CD4-positive, alpha-beta T cell (primary cell): ENCODE measurements at regions not wholly inside any gene's neighbourhood (a gene's known extent, or its start where the extent isn't known, plus 50 kb on each side); places are given as distances from the start of the nearest gene placed in this dataset.

Experiments
- ATAC-seq: fragments of 200-7000 bp; cut with Tn5 transposase; one replicate; pipeline ENCODE4 v1.10.0; 2022; ENCODE audit warnings: mild to moderate bottlenecking; ENCODE audit not compliant: poor library complexity
- CTCF ChIA-PET: fragments of 350-600 bp; sonication (Branson Sonifier 250); formaldehyde crosslinking; loops from one replicate; lab custom pipeline; 2021; ENCODE audit warnings: antibody characterized with exemption, inconsistent platforms; lab: Charles Lee
- POLR2A ChIA-PET: fragments of 350-600 bp; sonication (Branson Sonifier 250); formaldehyde crosslinking; loops from one replicate; lab custom pipeline; 2021; ENCODE audit warnings: antibody characterized with exemption, inconsistent platforms; lab: Charles Lee
- DNase-seq, 14 experiments: peaks; one replicate each; pipeline ENCODE4 v3.0.0-alpha.2; 2013 to 2020; ENCODE audit warnings: mixed read lengths in 2 of 14
- H3K27ac ChIP-seq, 2 donors: one replicate each; pipeline versions ENCODE4 v1.5.1 to v1.7.0; 2013; ENCODE audit warnings: low read length in 2 of 2, low read depth in 1 of 2, mild to moderate bottlenecking in 1 of 2
- H3K27me3 ChIP-seq, 2 experiments: 1 replicate in 1 of 2; 2 replicates in 1 of 2; pipeline versions ENCODE4 v1.6.1 to v1.7.0; 2013; ENCODE audit warnings: low read length in 2 of 2, control low read depth in 1 of 2, mild to moderate bottlenecking in 1 of 2, moderate library complexity in 1 of 2; ENCODE audit not compliant: insufficient read depth in 2 of 2, control insufficient read depth in 1 of 2
- H3K36me3 ChIP-seq: one replicate; pipeline ENCODE4 v1.6.1; 2013; ENCODE audit warnings: low read length, control low read depth; ENCODE audit not compliant: insufficient read depth
- H3K4me1 ChIP-seq: one replicate; pipeline ENCODE4 v1.6.1; 2013; ENCODE audit warnings: low read length, control low read depth; ENCODE audit not compliant: insufficient read depth
- H3K4me3 ChIP-seq: one replicate; pipeline ENCODE4 v1.5.1; 2013; ENCODE audit warnings: mild to moderate bottlenecking, low read length, moderate library complexity
- H3K9me3 ChIP-seq, 2 experiments: 1 replicate in 1 of 2; 2 replicates in 1 of 2; pipeline versions ENCODE4 v1.6.1 to v1.7.0; 2013; ENCODE audit warnings: low read length in 2 of 2, mild to moderate bottlenecking in 2 of 2, control low read depth in 1 of 2, moderate library complexity in 1 of 2; ENCODE audit not compliant: control insufficient read depth in 1 of 2, insufficient read depth in 1 of 2
- H3K27ac Mint-ChIP-seq: one replicate; pipeline ENCODE4 v1.8.0; 2020; ENCODE audit warnings: mixed read lengths
- H3K27me3 Mint-ChIP-seq: one replicate; pipeline ENCODE4 v1.8.0; 2021; ENCODE audit warnings: mixed read lengths
- H3K36me3 Mint-ChIP-seq: one replicate; pipeline ENCODE4 v1.8.0; 2021; ENCODE audit warnings: low read depth, mixed read lengths
- H3K4me1 Mint-ChIP-seq: one replicate; pipeline ENCODE4 v1.8.0; 2021; ENCODE audit warnings: low read depth, mixed read lengths
- H3K4me3 Mint-ChIP-seq: one replicate; pipeline ENCODE4 v1.8.0; 2020; ENCODE audit warnings: mild to moderate bottlenecking, mixed read lengths
- H3K9me3 Mint-ChIP-seq: one replicate; pipeline ENCODE4 v1.8.0; 2020; ENCODE audit warnings: mixed read lengths
- intact Hi-C, 2 experiments: fragments of 100-400 bp; cut with DNase I in 1 of 2; cut with micrococcal nuclease in 1 of 2; formaldehyde crosslinking; loops; one replicate each; pipeline versions ENCODE4 v1.15.1 to v1.9.0; 2023 to 2025; cut with DNase I, micrococcal nuclease
- TF ChIP-seq, protein P1 (sequence below): fragments of 200-600 bp; IDR thresholded peaks from one replicate; pipeline ENCODE4 v1.8.0; 2022; ENCODE audit warnings: antibody characterized with exemption, mild to moderate bottlenecking

DNA sequence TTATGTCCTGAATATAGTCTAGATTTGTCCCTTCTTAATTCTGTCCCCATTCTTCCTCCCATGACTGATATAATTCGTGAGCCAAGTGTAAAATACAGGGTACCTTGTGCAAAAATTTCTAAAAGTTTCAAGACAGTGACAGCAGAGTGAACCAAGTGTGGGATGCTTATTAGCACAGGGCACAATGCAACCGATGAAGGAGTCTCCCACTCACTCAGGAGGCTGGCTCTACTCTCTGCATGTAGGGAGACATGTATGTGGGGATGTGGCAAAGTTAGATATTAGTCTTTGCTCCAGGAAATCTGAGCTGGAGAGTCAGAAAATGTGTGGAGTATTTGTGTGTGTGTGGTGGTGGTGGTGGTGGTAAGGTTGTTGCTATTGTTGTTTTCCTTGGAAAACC, 305.9 kb downstream of the CHL1 start:
- intact Hi-C loops = no loop called here
- H3K9me3 ChIP-seq = peaks cover 0 to 4% of the 10 kb centered on the region in 2 experiments
- Mint-ChIP-seq H3K4me1 (no peaks in the 10 kb centered on the region), H3K27me3 (no peaks in the 10 kb centered on the region), H3K27ac (no peak overlapping the region), H3K4me3 (no peak overlapping the region), H3K9me3 (no peaks in the 10 kb centered on the region), H3K36me3 (no peaks in the 10 kb centered on the region)
- no peak for ATAC-seq
- H3K27ac ChIP-seq = no peak overlapping the region
- ChIA-PET CTCF (no interaction called here), POLR2A (no interaction called here)
- no peaks in the 10 kb centered on the region for H3K4me1 ChIP-seq
- TF ChIP-seq, protein P1, sequence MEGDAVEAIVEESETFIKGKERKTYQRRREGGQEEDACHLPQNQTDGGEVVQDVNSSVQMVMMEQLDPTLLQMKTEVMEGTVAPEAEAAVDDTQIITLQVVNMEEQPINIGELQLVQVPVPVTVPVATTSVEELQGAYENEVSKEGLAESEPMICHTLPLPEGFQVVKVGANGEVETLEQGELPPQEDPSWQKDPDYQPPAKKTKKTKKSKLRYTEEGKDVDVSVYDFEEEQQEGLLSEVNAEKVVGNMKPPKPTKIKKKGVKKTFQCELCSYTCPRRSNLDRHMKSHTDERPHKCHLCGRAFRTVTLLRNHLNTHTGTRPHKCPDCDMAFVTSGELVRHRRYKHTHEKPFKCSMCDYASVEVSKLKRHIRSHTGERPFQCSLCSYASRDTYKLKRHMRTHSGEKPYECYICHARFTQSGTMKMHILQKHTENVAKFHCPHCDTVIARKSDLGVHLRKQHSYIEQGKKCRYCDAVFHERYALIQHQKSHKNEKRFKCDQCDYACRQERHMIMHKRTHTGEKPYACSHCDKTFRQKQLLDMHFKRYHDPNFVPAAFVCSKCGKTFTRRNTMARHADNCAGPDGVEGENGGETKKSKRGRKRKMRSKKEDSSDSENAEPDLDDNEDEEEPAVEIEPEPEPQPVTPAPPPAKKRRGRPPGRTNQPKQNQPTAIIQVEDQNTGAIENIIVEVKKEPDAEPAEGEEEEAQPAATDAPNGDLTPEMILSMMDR = no peak
- H3K4me3 ChIP-seq = no peak overlapping the region
- no peak for DNase-seq
- H3K36me3 ChIP-seq = no peaks in the 10 kb centered on the region
- no peaks in the 10 kb centered on the region for H3K27me3 ChIP-seq

- Histone ChIP-seq H3K36me3 (no peaks in the 10 kb centered on the region), H3K27me3 (no peaks in the 10 kb centered on the region), H3K4me3 (no peak overlapping the region), H3K9me3 (no peaks in the 10 kb centered on the region), H3K4me1 (no peaks in the 10 kb centered on the region), H3K27ac (no peak overlapping the region)
- peaks cover 3% of the 10 kb centered on the region for H3K9me3 Mint-ChIP-seq
- ChIA-PET POLR2A (no interaction called here), CTCF (no interaction called here)
- intact Hi-C loops = no loop called here
- no peak overlapping the region for H3K4me3 Mint-ChIP-seq
- no peaks in the 10 kb centered on the region for H3K27me3 Mint-ChIP-seq
- H3K27ac Mint-ChIP-seq = no peak overlapping the region
- H3K36me3 Mint-ChIP-seq = no peaks in the 10 kb centered on the region
- TF ChIP-seq, protein P1 = no peak
- no peaks in the 10 kb centered on the region for H3K4me1 Mint-ChIP-seq
- DNase-seq (no peak), ATAC-seq (no peak)
Observed at GRCh38 chr3:513301-513700, 316.7 kb downstream of the CHL1 start.

DNA sequence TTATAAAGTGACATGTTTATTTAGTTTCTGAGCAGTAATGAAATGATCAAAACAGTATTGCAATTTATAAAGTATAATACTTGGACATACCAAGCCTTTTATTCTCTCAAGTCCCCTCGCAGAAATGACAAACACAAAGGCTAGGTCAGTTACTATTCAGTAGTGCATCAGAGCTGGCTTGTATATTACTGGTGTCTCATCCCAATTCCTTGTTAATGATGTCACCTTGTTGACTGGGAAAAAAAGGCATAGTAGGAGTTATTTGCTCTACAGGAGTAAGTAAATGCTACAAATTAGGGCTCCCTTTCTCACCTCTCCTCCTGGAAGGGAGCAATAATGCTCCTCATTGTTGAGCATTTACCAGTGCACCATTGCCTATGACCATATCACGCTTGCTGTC, 317.6 kb downstream of the CHL1 start:
- H3K27ac ChIP-seq = no peak overlapping the region
- no peaks in the 10 kb centered on the region for H3K27me3 ChIP-seq
- ATAC-seq = no peak
- H3K36me3 ChIP-seq = no peaks in the 10 kb centered on the region
- H3K9me3 Mint-ChIP-seq = no peaks in the 10 kb centered on the region
- no peaks in the 10 kb centered on the region for H3K4me1 ChIP-seq
- no peak for DNase-seq
- no peaks in the 10 kb centered on the region for H3K27me3 Mint-ChIP-seq
- H3K4me1 Mint-ChIP-seq = no peaks in the 10 kb centered on the region
- H3K27ac Mint-ChIP-seq = no peak overlapping the region
- intact Hi-C loops = no loop called here
- no peak overlapping the region for H3K4me3 ChIP-seq
- no peaks in the 10 kb centered on the region for H3K9me3 ChIP-seq
- H3K36me3 Mint-ChIP-seq = no peaks in the 10 kb centered on the region
- H3K4me3 Mint-ChIP-seq = no peak overlapping the region
- POLR2A ChIA-PET = no interaction called here
- TF ChIP-seq, protein P1 = no peak
- CTCF ChIA-PET = no interaction called here
